ENCODE measurements at regions not wholly inside any gene's neighbourhood (a gene's known extent, or its start where the extent isn't known, plus 50 kb on each side); places are given as distances from the start of the nearest gene placed in this dataset.

- TF ChIP-seq EP300 (IDR thresholded peaks at IDR 0.05) (no peak), CTCF (IDR thresholded peaks at IDR 0.05) (no peak)
Measured at GRCh38 chr11:11057472-11057854, 199.6 kb upstream of the ZBED5 start.

Measured in stomach (tissue), 4 donors.